HG03342 (cell line): ENCODE measurements at regions not wholly inside any gene's neighbourhood (a gene's known extent, or its start where the extent isn't known, plus 50 kb on each side); places are given as distances from the start of the nearest gene placed in this dataset.

Experiments
- ATAC-seq: cut with Tn5 transposase; IDR thresholded peaks from one replicate; pipeline ENCODE4 v1.9.1; 2021; ENCODE audit warnings: mild to moderate bottlenecking, moderate library complexity; ENCODE audit not compliant: unreplicated experiment

GRCh38 chr10:60666221-60666620, 112.1 kb upstream of the CDK1 start:
- ATAC-seq = no peak

- ATAC-seq = no peak
These were observed 113.4 kb upstream of the CDK1 start for GRCh38 chr10:60664859-60665258.

GRCh38 chr10:60663850-60664249, 114.4 kb upstream of the CDK1 start:
- ATAC-seq = no peak

GRCh38 chr10:60662917-60663614, 115.2 kb upstream of the CDK1 start:
- ATAC-seq = no peak

- no peak for ATAC-seq
These were observed 116.6 kb upstream of the CDK1 start for GRCh38 chr10:60661637-60662036.

- no peak for ATAC-seq
These were observed 117.7 kb upstream of the CDK1 start for GRCh38 chr10:60660625-60661024.

GRCh38 chr10:60654813-60655464, 123.3 kb upstream of the CDK1 start:
- no peak for ATAC-seq

- peak; percentile 97 for ATAC-seq
These were observed 125.7 kb upstream of the CDK1 start for GRCh38 chr10:60652628-60653027.

- ATAC-seq = no peak
These were observed 127.9 kb upstream of the CDK1 start for GRCh38 chr10:60650378-60650800.

GRCh38 chr10:60649485-60650377, 128.5 kb upstream of the CDK1 start:
- ATAC-seq = no peak

- no peak for ATAC-seq
These were observed 129.5 kb upstream of the CDK1 start for GRCh38 chr10:60648761-60649160.

- peak; percentile 66 for ATAC-seq
These were observed 131.1 kb upstream of the CDK1 start for GRCh38 chr10:60646966-60647796.

GRCh38 chr10:60645980-60646379, 132.3 kb upstream of the CDK1 start:
- no peak for ATAC-seq

- ATAC-seq = no peak
These were observed 133.7 kb upstream of the CDK1 start for GRCh38 chr10:60644436-60645130.

GRCh38 chr10:60643874-60644273, 134.4 kb upstream of the CDK1 start:
- no peak for ATAC-seq

- no peak for ATAC-seq
These were observed 148.9 kb upstream of the CDK1 start for GRCh38 chr10:60629332-60629731.

GRCh38 chr10:60627778-60628748, 150.2 kb upstream of the CDK1 start:
- ATAC-seq = no peak

GRCh38 chr10:60626037-60626436, 152.2 kb upstream of the CDK1 start:
- no peak for ATAC-seq

- no peak for ATAC-seq
These were observed 154.7 kb upstream of the CDK1 start for GRCh38 chr10:60623627-60624026.
